ENCODE measurements at regions not wholly inside any gene's neighbourhood (a gene's known extent, or its start where the extent isn't known, plus 50 kb on each side); places are given as distances from the start of the nearest gene placed in this dataset.

DNA sequence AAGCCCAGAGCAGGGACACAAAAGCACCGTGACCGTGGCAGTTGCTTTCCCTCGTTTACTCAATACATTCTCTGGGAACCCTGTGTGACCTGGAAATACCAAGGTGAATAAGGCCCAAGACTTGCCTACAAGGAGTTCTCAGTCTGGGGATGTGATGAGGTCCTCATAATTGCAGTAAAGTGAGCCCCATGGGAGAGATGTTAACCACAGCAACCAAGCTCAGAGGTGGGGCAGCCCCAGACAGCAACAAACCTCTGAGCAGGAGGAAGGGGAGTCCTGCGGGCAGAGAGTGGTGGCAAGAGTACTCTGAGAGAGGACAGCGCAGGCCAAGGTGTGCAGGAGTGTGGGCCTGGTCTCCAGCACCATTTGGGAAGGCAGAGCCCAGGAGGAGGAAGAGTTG, 91.6 kb downstream of the TTC32 start:
- TF ChIP-seq, protein P1, sequence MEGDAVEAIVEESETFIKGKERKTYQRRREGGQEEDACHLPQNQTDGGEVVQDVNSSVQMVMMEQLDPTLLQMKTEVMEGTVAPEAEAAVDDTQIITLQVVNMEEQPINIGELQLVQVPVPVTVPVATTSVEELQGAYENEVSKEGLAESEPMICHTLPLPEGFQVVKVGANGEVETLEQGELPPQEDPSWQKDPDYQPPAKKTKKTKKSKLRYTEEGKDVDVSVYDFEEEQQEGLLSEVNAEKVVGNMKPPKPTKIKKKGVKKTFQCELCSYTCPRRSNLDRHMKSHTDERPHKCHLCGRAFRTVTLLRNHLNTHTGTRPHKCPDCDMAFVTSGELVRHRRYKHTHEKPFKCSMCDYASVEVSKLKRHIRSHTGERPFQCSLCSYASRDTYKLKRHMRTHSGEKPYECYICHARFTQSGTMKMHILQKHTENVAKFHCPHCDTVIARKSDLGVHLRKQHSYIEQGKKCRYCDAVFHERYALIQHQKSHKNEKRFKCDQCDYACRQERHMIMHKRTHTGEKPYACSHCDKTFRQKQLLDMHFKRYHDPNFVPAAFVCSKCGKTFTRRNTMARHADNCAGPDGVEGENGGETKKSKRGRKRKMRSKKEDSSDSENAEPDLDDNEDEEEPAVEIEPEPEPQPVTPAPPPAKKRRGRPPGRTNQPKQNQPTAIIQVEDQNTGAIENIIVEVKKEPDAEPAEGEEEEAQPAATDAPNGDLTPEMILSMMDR (IDR thresholded peaks at IDR 0.05), result no peak

DNA sequence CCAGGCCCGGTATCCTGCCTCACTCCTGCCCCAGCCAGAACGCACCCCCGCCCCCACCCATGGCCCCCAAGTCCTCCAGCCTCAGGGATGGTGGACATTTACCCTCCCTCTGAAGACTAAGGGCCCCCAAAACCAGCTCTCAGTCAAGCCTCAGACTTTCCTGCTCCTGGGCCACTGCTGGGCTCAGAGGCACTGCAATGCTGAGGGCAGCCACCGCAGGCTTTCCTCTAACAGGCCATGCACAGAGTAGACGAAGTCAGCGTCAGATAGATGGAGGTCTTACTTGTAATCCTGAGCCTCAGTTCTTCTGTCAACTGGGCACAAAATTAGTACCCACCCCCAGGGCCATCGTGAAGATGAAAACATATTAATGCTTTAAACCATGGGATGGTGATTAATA, 92.6 kb downstream of the TTC32 start:
- no peak for DNase-seq (ENCODE audit: low spot score)
- ATAC-seq (ENCODE audit: low FRiP score), result no peak
- TF ChIP-seq, protein P1 (IDR thresholded peaks at IDR 0.05), result no peak

More for the DNA sequence above, 91.6 kb downstream of the TTC32 start:
- no peak for ATAC-seq (ENCODE audit: low FRiP score)
- no peak for DNase-seq (ENCODE audit: low spot score)

DNA sequence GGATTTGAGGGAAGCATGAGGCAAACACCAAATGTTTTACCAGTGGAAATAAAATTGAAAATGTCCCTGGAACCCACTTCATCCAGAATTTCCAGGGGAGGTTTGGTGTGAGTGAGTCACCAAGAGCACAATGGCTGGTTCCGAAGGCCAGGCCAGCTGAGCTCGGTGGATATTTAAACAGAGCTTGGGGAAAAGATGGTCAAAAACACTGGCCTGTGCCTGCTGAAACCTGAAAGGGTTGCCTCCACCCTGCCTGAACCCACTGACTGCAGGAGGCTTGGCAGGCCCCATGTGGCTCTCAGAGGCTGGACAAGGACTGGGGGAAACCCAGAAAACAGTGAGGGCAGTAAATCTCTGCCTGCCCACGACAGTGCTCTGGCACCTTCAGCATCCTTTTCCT, 93.9 kb downstream of the TTC32 start:
- ATAC-seq (ENCODE audit: low FRiP score) (no peak), DNase-seq (ENCODE audit: low spot score) (no peak)
- TF ChIP-seq, protein P1 (IDR thresholded peaks at IDR 0.05), result no peak

- DNase-seq (ENCODE audit: low spot score) (no peak), ATAC-seq (ENCODE audit: low FRiP score) (no peak)
- TF ChIP-seq, protein P1 (IDR thresholded peaks at IDR 0.05), result no peak
Observed at GRCh38 chr2:19807346-19807745, 94.4 kb downstream of the TTC32 start.

- DNase-seq (ENCODE audit: low spot score), result no peak
- ATAC-seq (ENCODE audit: low FRiP score), result no peak
- TF ChIP-seq, protein P1 (IDR thresholded peaks at IDR 0.05), result no peak
Observed at GRCh38 chr2:19806591-19806990, 95.2 kb downstream of the TTC32 start.

- no peak for ATAC-seq (ENCODE audit: low FRiP score)
- no peak for DNase-seq (ENCODE audit: low spot score)
- TF ChIP-seq, protein P1 (IDR thresholded peaks at IDR 0.05), result no peak
Observed at GRCh38 chr2:19806131-19806530, 95.7 kb downstream of the TTC32 start.

DNA sequence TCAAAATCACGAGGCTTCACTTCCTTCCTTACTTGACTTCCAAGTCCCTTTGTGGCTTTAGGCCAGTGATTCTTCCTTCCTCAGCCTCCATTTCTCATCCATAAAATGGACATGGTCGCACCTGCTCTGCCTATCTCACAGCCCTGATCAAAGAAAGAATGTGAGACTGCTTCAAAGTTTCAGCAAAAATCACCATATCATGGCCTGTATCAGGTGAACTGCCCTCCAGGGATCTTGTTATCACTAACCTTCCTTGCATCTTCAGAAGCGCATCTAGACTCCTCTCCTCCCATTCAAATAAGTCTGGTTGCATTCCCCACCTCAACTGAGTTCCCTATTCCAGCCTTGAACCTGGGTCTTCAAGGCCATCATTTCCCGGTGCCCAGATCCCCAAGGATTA, 96.5 kb downstream of the TTC32 start:
- TF ChIP-seq, protein P1 (IDR thresholded peaks at IDR 0.05), result no peak
- no peak for DNase-seq (ENCODE audit: low spot score)
- ATAC-seq (ENCODE audit: low FRiP score), result no peak

Data from omental fat pad (tissue), 3 donors.